ENCODE measurements at regions not wholly inside any gene's neighbourhood (a gene's known extent, or its start where the extent isn't known, plus 50 kb on each side); places are given as distances from the start of the nearest gene placed in this dataset.
"Not testable (repeated sequence)": the region's sequence is repeated elsewhere in the genome, so short reads cannot be mapped to it uniquely, and the experiment has no call there.

GRCh38 chr10:43839973-43840372 is 191.3 kb upstream of the ZNF32 start:
- 47 to 52% methylated on average over 2 to 3 of the region's 3 CpGs for WGBS, 2 donors (ENCODE audit: low coverage in 1 of 2)
- Histone ChIP-seq H3K36me3 (no peaks in the 10 kb centered on the region), H3K4me3 (no peak overlapping the region), H3K4me1 (no peaks in the 10 kb centered on the region), H3K27me3 (no peaks in the 10 kb centered on the region), H3K27ac (no peak overlapping the region), H3K9me3 (no peaks in the 10 kb centered on the region)
- in situ Hi-C loops (cut with MboI; ENCODE audit: low pct_ligation_motif_present in 1 of 4, low pct_unique_long_range_greater_than_20kb in 1 of 4, low sequenced_read_pairs in 3 of 4) = no loop called here
- no peak for DNase-seq
- intact Hi-C loops (cut with DNase I; ENCODE audit: low total_unique reads) = no loop called here
- no peak for TF ChIP-seq POLR2A (IDR thresholded peaks at IDR 0.05)
- TF ChIP-seq EP300 (IDR thresholded peaks at IDR 0.05; ENCODE audit: low read depth) = no peak
- TF ChIP-seq, protein P1, sequence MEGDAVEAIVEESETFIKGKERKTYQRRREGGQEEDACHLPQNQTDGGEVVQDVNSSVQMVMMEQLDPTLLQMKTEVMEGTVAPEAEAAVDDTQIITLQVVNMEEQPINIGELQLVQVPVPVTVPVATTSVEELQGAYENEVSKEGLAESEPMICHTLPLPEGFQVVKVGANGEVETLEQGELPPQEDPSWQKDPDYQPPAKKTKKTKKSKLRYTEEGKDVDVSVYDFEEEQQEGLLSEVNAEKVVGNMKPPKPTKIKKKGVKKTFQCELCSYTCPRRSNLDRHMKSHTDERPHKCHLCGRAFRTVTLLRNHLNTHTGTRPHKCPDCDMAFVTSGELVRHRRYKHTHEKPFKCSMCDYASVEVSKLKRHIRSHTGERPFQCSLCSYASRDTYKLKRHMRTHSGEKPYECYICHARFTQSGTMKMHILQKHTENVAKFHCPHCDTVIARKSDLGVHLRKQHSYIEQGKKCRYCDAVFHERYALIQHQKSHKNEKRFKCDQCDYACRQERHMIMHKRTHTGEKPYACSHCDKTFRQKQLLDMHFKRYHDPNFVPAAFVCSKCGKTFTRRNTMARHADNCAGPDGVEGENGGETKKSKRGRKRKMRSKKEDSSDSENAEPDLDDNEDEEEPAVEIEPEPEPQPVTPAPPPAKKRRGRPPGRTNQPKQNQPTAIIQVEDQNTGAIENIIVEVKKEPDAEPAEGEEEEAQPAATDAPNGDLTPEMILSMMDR (IDR thresholded peaks at IDR 0.05) = no peak
- TF ChIP-seq POLR2AphosphoS5 (IDR thresholded peaks at IDR 0.05) = no peak

DNA sequence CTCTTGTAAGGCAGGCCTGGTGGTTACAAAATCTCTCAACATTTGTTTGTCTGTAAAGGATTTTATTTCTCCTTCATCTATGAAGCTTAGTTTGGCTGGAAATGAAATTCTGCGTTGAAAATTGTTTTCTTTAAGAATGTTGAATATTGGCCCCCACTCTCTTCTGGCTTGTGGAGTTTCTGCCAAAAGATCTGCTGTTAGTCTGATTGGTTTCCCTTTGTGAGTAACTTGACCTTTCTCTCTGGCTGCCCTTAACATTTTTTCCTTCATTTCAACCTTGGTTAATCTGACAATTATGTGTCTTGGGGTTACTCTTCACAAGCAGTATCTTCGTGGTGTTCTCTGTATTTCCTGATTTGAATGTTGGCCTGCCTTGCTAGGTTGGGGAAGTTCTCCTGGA is 186.1 kb upstream of the ZNF32 start:
- H3K9me3 ChIP-seq; H3K36me3 ChIP-seq; H3K27me3 ChIP-seq; H3K4me1 ChIP-seq; H3K27ac ChIP-seq; in situ Hi-C loops (cut with MboI; ENCODE audit: low pct_ligation_motif_present in 1 of 4, low pct_unique_long_range_greater_than_20kb in 1 of 4, low sequenced_read_pairs in 3 of 4); DNase-seq; intact Hi-C loops (cut with DNase I; ENCODE audit: low total_unique reads); H3K4me3 ChIP-seq: not testable (repeated sequence)
- WGBS, 2 donors (ENCODE audit: low coverage in 1 of 2) = 59 to 65% methylated on average over 2 of the region's 2 CpGs

GRCh38 chr10:43827853-43828252 is 179.2 kb upstream of the ZNF32 start:
- DNase-seq = no peak
- TF ChIP-seq, protein P1 (IDR thresholded peaks at IDR 0.05) = no peak
- TF ChIP-seq POLR2AphosphoS5 (IDR thresholded peaks at IDR 0.05) (no peak), POLR2A (IDR thresholded peaks at IDR 0.05) (no peak), EP300 (IDR thresholded peaks at IDR 0.05; ENCODE audit: low read depth) (no peak)
- intact Hi-C loops (cut with DNase I; ENCODE audit: low total_unique reads) (no loop called here), in situ Hi-C loops (cut with MboI; ENCODE audit: low pct_ligation_motif_present in 1 of 4, low pct_unique_long_range_greater_than_20kb in 1 of 4, low sequenced_read_pairs in 3 of 4) (no loop called here)
- H3K27me3 ChIP-seq = no peaks in the 10 kb centered on the region
- H3K27ac ChIP-seq = no peak overlapping the region
- WGBS, 2 donors (ENCODE audit: low coverage in 1 of 2) = 74% methylated on average over 1 of the region's 1 CpG; no CpG with 5 or more reads in 1 of the 2 donors
- H3K36me3 ChIP-seq = no peaks in the 10 kb centered on the region
- no peak overlapping the region for H3K4me3 ChIP-seq
- H3K9me3 ChIP-seq = no peaks in the 10 kb centered on the region
- H3K4me1 ChIP-seq = peaks cover 0 to 7% (median 0%) of the 10 kb centered on the region in 4 donors

GRCh38 chr10:43825984-43826383 is 177.3 kb upstream of the ZNF32 start:
- intact Hi-C loops (cut with DNase I; ENCODE audit: low total_unique reads) (no loop called here), in situ Hi-C loops (cut with MboI; ENCODE audit: low pct_ligation_motif_present in 1 of 4, low pct_unique_long_range_greater_than_20kb in 1 of 4, low sequenced_read_pairs in 3 of 4) (no loop called here)
- 92% methylated on average over 21 of the region's 22 CpGs; no CpG with 5 or more reads in 1 of the 2 donors for WGBS, 2 donors (ENCODE audit: low coverage in 1 of 2)
- Histone ChIP-seq H3K27ac (peak overlapping the region in 1 of 4 donors; percentile 76), H3K4me3 (no peak overlapping the region), H3K4me1 (peaks cover 0 to 10% (median 0%) of the 10 kb centered on the region in 4 donors), H3K36me3 (no peaks in the 10 kb centered on the region), H3K27me3 (no peaks in the 10 kb centered on the region), H3K9me3 (no peaks in the 10 kb centered on the region)
- no peak for TF ChIP-seq POLR2A (IDR thresholded peaks at IDR 0.05)
- no peak for TF ChIP-seq EP300 (IDR thresholded peaks at IDR 0.05; ENCODE audit: low read depth)
- TF ChIP-seq POLR2AphosphoS5 (IDR thresholded peaks at IDR 0.05) = no peak
- TF ChIP-seq, protein P1 (IDR thresholded peaks at IDR 0.05) = no peak
- no peak for DNase-seq

DNA sequence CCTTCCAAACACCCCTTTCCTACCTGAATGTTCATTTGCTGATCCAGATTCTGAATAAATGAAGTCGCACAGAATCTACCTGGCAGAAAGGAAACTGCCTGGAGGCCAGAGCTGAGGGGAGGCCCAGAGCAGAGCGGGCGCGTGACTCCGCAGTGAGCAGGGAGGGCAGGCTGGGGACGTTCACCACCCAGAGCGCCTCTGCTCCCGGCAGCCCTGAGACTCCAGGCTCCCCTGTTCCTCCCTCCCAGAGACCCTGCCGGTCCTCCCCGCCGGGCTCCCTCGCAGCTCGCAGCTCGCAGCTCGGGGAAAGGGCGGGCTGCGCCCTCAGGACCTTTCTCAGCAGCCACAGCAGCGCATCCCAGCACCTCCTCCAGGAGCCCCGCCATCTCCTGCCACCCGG is 176.7 kb upstream of the ZNF32 start:
- DNase-seq = no peak
- H3K27ac ChIP-seq = peak overlapping the region; percentile 31 to 76 (median 68)
- WGBS, 2 donors (ENCODE audit: low coverage in 1 of 2) = 78 to 89% methylated on average over 1 to 20 of the region's 20 CpGs

More for the DNA sequence above, 176.7 kb upstream of the ZNF32 start:
- Histone ChIP-seq H3K9me3 (no peaks in the 10 kb centered on the region), H3K27me3 (no peaks in the 10 kb centered on the region), H3K4me1 (peaks cover 0 to 10% (median 0%) of the 10 kb centered on the region in 4 donors), H3K4me3 (no peak overlapping the region), H3K36me3 (no peaks in the 10 kb centered on the region)
- intact Hi-C loops (cut with DNase I; ENCODE audit: low total_unique reads) (no loop called here), in situ Hi-C loops (cut with MboI; ENCODE audit: low pct_ligation_motif_present in 1 of 4, low pct_unique_long_range_greater_than_20kb in 1 of 4, low sequenced_read_pairs in 3 of 4) (no loop called here)
- TF ChIP-seq EP300 (IDR thresholded peaks at IDR 0.05; ENCODE audit: low read depth) (no peak), POLR2A (IDR thresholded peaks at IDR 0.05) (no peak), POLR2AphosphoS5 (IDR thresholded peaks at IDR 0.05) (no peak)
- TF ChIP-seq, protein P1 (IDR thresholded peaks at IDR 0.05) = no peak

Data from transverse colon (tissue), 4 donors.